Dendritic cell treated with granulocyte-macrophage colony-stimulating factor and Interleukin-4, amounts not matched to agents 40 ng/mL and 50 ng/mL, for 4 days (primary cell): ENCODE measurements at regions not wholly inside any gene's neighbourhood (a gene's known extent, or its start where the extent isn't known, plus 50 kb on each side); places are given as distances from the start of the nearest gene placed in this dataset.
"Not testable (repeated sequence)": the region's sequence is repeated elsewhere in the genome, so short reads cannot be mapped to it uniquely, and the experiment has no call there.

Experiments
- H3K27ac Mint-ChIP-seq: one replicate; pipeline ENCODE4 v1.8.0; 2022; ENCODE audit warnings: mild to moderate bottlenecking, mixed read lengths
- H3K27me3 Mint-ChIP-seq: one replicate; pipeline ENCODE4 v1.8.0; 2022; ENCODE audit warnings: mild to moderate bottlenecking, mixed read lengths
- H3K36me3 Mint-ChIP-seq: one replicate; pipeline ENCODE4 v1.8.0; 2022; ENCODE audit warnings: low read depth, mixed read lengths
- H3K4me1 Mint-ChIP-seq: one replicate; pipeline ENCODE4 v1.8.0; 2022; ENCODE audit warnings: low read depth, mixed read lengths
- H3K4me3 Mint-ChIP-seq: one replicate; pipeline ENCODE4 v1.8.0; 2022; ENCODE audit warnings: mild to moderate bottlenecking, moderate library complexity, mixed read lengths
- H3K9me3 Mint-ChIP-seq: one replicate; pipeline ENCODE4 v1.8.0; 2022; ENCODE audit warnings: mixed read lengths
- intact Hi-C: fragments of 100-400 bp; cut with micrococcal nuclease; formaldehyde crosslinking; loops from one replicate; pipeline ENCODE4 v1.15.0; 2022

GRCh38 chr2:56034258-56034657, 110.7 kb upstream of the EFEMP1 start:
- Mint-ChIP-seq H3K36me3 (no peaks in the 10 kb centered on the region), H3K4me1 (no peaks in the 10 kb centered on the region), H3K27me3 (no peaks in the 10 kb centered on the region), H3K9me3 (no peaks in the 10 kb centered on the region), H3K27ac (no peak overlapping the region), H3K4me3 (no peak overlapping the region)
- intact Hi-C loops = no loop called here

- no peak overlapping the region for H3K4me3 Mint-ChIP-seq
- no peaks in the 10 kb centered on the region for H3K36me3 Mint-ChIP-seq
- intact Hi-C loops = no loop called here
- no peaks in the 10 kb centered on the region for H3K27me3 Mint-ChIP-seq
- H3K27ac Mint-ChIP-seq = no peak overlapping the region
- H3K4me1 Mint-ChIP-seq = no peaks in the 10 kb centered on the region
- no peaks in the 10 kb centered on the region for H3K9me3 Mint-ChIP-seq
These were observed 116.6 kb upstream of the EFEMP1 start for GRCh38 chr2:56040189-56040588.

DNA sequence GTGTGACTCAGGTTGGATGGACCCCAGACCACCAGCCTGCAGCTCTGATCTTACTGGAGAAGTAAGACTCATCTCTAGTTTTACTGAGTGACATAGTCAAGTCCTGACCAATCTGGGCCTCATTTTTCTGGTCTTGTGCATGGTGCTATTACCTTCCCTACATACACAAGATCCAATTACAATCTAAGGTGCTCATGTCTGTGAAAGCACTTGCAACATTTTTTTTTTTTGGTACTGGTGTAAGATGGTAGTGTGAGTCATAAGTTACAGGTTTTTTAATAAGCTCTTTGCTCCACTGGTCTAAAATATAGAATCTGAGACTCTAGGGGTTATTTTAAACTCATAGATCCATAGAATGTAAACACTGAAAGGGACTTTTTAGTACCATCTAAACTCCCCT, 117.3 kb upstream of the EFEMP1 start:
- H3K4me3 Mint-ChIP-seq = no peak overlapping the region
- no peaks in the 10 kb centered on the region for H3K9me3 Mint-ChIP-seq
- no peak overlapping the region for H3K27ac Mint-ChIP-seq
- intact Hi-C loops = no loop called here
- no peaks in the 10 kb centered on the region for H3K36me3 Mint-ChIP-seq
- H3K4me1 Mint-ChIP-seq = no peaks in the 10 kb centered on the region
- no peaks in the 10 kb centered on the region for H3K27me3 Mint-ChIP-seq

- no peak overlapping the region for H3K4me3 Mint-ChIP-seq
- H3K4me1 Mint-ChIP-seq = no peaks in the 10 kb centered on the region
- no peaks in the 10 kb centered on the region for H3K27me3 Mint-ChIP-seq
- intact Hi-C loops = no loop called here
- no peaks in the 10 kb centered on the region for H3K9me3 Mint-ChIP-seq
- H3K27ac Mint-ChIP-seq = no peak overlapping the region
- H3K36me3 Mint-ChIP-seq = no peaks in the 10 kb centered on the region
These were observed 123.6 kb upstream of the EFEMP1 start for GRCh38 chr2:56047136-56047535.

DNA sequence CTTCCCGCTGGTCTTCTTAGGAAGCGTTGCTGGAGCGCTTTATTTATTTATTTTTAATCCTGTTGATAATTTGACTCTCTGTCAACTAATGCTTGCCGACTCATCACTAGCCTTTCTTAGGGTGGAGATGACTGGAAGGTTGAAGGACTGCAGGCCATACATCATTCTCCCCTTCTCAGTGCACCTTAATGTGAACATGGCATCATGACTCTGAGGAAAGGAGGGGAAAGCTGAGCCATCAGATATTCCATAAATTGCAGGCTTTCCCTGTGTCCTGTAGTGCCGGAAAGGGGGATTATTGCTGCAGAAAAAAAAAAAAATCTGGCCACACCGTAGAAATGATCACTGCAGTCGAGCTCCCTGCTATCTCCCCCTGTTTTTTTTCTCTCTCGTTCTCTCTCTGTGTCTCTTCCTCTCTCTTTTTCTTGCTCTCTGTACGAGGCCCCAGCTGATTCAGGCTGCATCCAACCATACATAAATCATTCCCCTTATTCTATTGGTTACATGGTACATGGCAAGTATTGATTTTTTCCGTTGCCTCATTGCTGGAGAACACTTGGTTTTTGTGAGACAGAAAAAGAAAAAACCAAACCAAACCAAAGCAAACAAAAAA, 125.8 kb upstream of the EFEMP1 start:
- Mint-ChIP-seq H3K4me3 (no peak overlapping the region), H3K36me3 (no peaks in the 10 kb centered on the region), H3K27me3 (no peaks in the 10 kb centered on the region), H3K9me3 (no peaks in the 10 kb centered on the region), H3K4me1 (no peaks in the 10 kb centered on the region), H3K27ac (no peak overlapping the region)
- intact Hi-C loops = no loop called here

DNA sequence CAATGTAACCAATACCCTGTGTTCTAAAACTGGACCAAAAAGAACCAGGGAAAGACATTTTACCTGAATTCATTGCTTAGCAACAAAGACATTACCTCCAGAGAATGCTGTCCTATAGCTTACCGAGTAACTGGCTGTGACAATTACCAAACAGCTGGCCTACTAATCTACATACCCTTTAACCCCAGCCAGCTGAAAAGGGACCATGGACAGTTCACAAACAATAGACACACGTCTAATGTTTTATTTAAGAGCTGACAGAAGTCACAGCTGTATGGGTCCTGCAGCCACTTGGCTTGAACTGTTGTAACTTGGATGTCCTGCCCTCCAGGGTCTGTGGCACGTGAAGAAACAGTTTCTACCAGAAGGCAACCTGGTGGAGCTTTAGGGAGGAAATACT, 130.1 kb upstream of the EFEMP1 start:
- Mint-ChIP-seq H3K4me3 (no peak overlapping the region), H3K27ac (no peak overlapping the region), H3K27me3 (no peaks in the 10 kb centered on the region), H3K4me1 (no peaks in the 10 kb centered on the region), H3K9me3 (peaks cover 17% of the 10 kb centered on the region), H3K36me3 (no peaks in the 10 kb centered on the region)
- intact Hi-C loops = no loop called here

DNA sequence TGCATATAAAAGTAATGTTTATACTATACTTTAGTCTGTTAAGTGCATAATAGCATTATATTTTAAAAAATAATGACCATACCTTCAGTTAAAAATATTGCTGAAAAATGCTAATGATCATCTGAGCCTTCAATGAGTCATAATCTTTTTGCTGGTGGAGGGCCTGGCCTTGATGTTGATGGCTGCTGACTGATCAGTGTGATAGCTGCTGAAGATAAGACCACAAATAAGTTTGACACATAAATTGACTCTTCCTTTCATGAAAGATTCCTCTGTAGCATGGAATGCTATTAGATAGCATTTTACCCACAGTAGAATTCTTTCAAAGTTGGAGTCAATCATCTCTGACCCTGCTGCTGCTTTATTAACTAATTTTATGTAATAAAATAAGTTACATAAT, 128.4 kb upstream of the CCDC85A start:
- Mint-ChIP-seq H3K4me1 (no peaks in the 10 kb centered on the region), H3K9me3 (peaks cover 22% of the 10 kb centered on the region), H3K27ac (no peak overlapping the region), H3K27me3 (no peaks in the 10 kb centered on the region), H3K36me3 (no peaks in the 10 kb centered on the region), H3K4me3 (no peak overlapping the region)
- intact Hi-C loops = no loop called here

- H3K27ac Mint-ChIP-seq, H3K4me3 Mint-ChIP-seq, H3K36me3 Mint-ChIP-seq, intact Hi-C loops, H3K4me1 Mint-ChIP-seq, H3K27me3 Mint-ChIP-seq: not testable (repeated sequence)
- peaks cover 52% of the 10 kb centered on the region for H3K9me3 Mint-ChIP-seq
These were observed 122.5 kb upstream of the CCDC85A start for GRCh38 chr2:56061327-56061726.

- Mint-ChIP-seq H3K27me3 (no peaks in the 10 kb centered on the region), H3K9me3 (peaks cover 25% of the 10 kb centered on the region), H3K27ac (no peak overlapping the region), H3K36me3 (no peaks in the 10 kb centered on the region), H3K4me3 (no peak overlapping the region), H3K4me1 (no peaks in the 10 kb centered on the region)
- intact Hi-C loops = no loop called here
These were observed 115.0 kb upstream of the CCDC85A start for GRCh38 chr2:56068746-56069145.

GRCh38 chr2:56077359-56077915, 106.4 kb upstream of the CCDC85A start:
- Mint-ChIP-seq H3K27ac (no peak overlapping the region), H3K4me3 (no peak overlapping the region), H3K4me1 (no peaks in the 10 kb centered on the region), H3K9me3 (no peaks in the 10 kb centered on the region), H3K36me3 (no peaks in the 10 kb centered on the region), H3K27me3 (peaks cover 1% of the 10 kb centered on the region)
- intact Hi-C loops = no loop called here

- no peak overlapping the region for H3K4me3 Mint-ChIP-seq
- no peaks in the 10 kb centered on the region for H3K9me3 Mint-ChIP-seq
- intact Hi-C loops = no loop called here
- no peaks in the 10 kb centered on the region for H3K36me3 Mint-ChIP-seq
- no peak overlapping the region for H3K27ac Mint-ChIP-seq
- H3K4me1 Mint-ChIP-seq = no peaks in the 10 kb centered on the region
- peaks cover 1% of the 10 kb centered on the region for H3K27me3 Mint-ChIP-seq
These were observed 101.1 kb upstream of the CCDC85A start for GRCh38 chr2:56082665-56083064.

DNA sequence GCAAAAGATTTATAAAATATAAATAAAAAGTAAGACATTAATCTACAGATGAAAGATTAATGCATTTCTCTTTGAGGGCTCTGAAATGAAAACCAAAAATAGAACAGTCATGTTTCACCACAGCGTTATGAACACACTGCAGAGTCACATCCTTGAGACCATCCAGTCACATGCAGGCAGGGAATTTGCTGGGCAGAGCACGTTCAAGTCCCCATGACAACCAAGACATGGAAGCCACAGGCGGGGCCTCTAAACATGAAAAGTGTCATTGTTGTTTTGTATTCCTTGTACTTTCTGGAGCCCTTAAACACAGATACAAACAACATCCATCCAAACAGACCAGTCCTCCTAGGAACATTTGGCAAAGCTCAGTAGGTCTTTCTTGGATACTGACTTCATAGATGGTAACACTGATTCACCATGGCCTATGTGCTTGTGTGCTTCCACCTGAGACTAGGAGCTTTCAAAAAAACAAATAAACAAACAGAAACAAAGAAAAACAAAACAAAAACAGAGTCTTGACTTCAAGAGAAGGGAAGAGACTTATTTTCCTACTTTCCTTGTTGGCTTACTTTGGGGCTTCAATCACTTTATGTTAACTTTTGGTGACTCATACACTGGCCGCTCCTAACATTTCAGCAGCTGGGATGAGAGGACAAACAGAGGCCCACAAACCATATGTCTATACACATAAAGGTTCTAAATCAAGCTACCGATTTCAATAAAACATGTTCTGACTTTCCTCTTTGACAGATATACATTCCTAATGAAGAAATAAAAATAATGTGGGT, 99.5 kb upstream of the CCDC85A start:
- intact Hi-C loops = no loop called here
- H3K4me1 Mint-ChIP-seq = no peaks in the 10 kb centered on the region
- H3K9me3 Mint-ChIP-seq = no peaks in the 10 kb centered on the region
- H3K27ac Mint-ChIP-seq = no peak overlapping the region
- no peak overlapping the region for H3K4me3 Mint-ChIP-seq
- no peaks in the 10 kb centered on the region for H3K27me3 Mint-ChIP-seq
- no peaks in the 10 kb centered on the region for H3K36me3 Mint-ChIP-seq

DNA sequence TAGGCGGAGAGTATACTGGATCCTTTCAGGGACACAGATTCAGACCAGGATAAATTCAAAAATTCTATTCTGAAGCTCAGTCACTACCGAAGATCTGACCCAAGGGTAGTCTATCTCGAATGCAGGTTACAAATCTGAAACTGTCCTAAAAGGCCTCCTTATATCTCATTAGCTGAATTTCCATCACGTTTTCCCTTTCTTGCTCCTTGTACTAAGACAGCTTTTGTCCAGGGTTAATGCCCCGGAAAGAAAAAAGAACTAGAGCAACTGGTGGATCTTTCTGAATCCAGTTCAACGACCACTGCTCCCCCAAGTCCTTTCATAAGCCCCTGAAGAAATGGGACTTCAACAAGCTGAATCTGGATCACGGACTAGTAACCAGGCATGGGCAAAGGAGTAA, 97.5 kb upstream of the CCDC85A start:
- no peaks in the 10 kb centered on the region for H3K4me1 Mint-ChIP-seq
- H3K4me3 Mint-ChIP-seq = no peak overlapping the region
- H3K27ac Mint-ChIP-seq = no peak overlapping the region
- intact Hi-C loops = no loop called here
- no peaks in the 10 kb centered on the region for H3K27me3 Mint-ChIP-seq
- no peaks in the 10 kb centered on the region for H3K36me3 Mint-ChIP-seq
- no peaks in the 10 kb centered on the region for H3K9me3 Mint-ChIP-seq

DNA sequence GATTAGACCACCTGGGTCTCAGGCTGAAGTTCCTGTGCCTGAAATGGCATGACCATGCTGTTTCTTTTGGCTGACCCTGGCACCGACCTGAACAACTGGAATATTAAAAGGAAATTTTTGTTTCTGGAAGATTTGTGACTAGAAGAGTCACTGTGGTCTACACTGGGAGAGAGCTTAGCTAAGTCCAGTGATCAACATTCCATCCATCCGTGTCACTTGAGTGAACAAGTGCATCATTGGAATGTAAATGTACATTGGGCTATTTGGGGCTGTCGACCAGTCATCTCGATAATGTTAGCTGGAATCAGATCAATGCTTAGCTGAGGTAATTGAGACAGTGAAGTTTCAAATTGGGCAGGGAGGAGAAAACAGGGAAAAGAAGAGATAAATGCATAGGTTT, 95.4 kb upstream of the CCDC85A start:
- Mint-ChIP-seq H3K27me3 (no peaks in the 10 kb centered on the region), H3K4me1 (no peaks in the 10 kb centered on the region), H3K27ac (no peak overlapping the region), H3K36me3 (no peaks in the 10 kb centered on the region), H3K4me3 (no peak overlapping the region), H3K9me3 (no peaks in the 10 kb centered on the region)
- intact Hi-C loops = no loop called here

DNA sequence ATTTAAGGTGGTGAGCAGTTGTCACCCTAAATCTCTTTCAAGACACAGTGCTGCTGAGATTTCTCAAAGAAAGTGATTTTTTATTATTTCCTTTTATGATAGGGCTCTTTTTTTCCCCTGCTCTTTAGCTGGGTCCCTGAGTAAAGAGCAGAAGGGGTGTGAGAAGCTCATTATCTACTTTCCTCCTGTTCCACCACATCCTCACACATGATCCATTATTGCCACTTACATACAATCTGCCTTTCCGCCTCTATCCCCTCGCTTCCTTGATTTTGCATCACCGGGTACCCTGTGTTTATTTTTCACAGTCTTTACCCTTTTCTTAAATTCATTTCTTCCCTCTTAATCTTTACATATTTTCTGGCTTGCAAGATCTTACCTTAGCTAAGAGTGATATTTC, 93.9 kb upstream of the CCDC85A start:
- intact Hi-C loops = no loop called here
- Mint-ChIP-seq H3K4me3 (no peak overlapping the region), H3K9me3 (no peaks in the 10 kb centered on the region), H3K4me1 (no peaks in the 10 kb centered on the region), H3K27ac (no peak overlapping the region), H3K36me3 (no peaks in the 10 kb centered on the region), H3K27me3 (no peaks in the 10 kb centered on the region)
